ENCODE measurements at regions not wholly inside any gene's neighbourhood (a gene's known extent, or its start where the extent isn't known, plus 50 kb on each side); places are given as distances from the start of the nearest gene placed in this dataset.

DNA sequence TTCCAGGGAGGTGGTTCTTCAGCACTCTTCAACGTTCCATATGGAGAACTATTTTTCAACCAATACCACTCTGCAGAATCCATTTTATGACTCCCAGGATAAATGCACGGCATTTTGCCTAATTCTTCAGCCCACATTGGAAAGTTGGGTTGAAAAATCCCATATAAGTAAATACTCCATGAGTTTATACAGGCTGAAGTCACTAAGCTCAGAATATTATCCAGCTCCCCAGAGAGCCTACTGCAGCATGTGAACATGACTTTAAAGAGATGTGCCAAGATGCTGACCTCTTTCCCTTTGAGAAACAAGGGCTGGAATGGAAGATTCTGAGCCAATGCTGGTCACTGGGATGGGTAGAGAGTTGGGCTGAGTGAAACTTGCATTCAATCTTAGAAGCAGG lies 111.9 kb upstream of the SLIT3 start:
- H3K4me1 ChIP-seq = peaks cover 16 to 26% (median 24%) of the 10 kb centered on the region in 10 experiments
- no peak for TF ChIP-seq Cebpa-rat (IDR thresholded peaks at IDR 0.05)
- peaks cover 0 to 6% (median 0%) of the 10 kb centered on the region in 11 experiments; a peak in 2 of 22 replicates for H3K27me3 ChIP-seq
- no peaks in the 10 kb centered on the region for H3K9me3 ChIP-seq (replicated peaks in 1 of 11)
- H3K27ac ChIP-seq = no peak overlapping the region
- no peak overlapping the region for H3K4me2 ChIP-seq
- H3K36me3 ChIP-seq = no peaks in the 10 kb centered on the region
- no peak overlapping the region for H3K4me3 ChIP-seq
- no peak overlapping the region for H3K9ac ChIP-seq
- no peaks in the 10 kb centered on the region for H4K20me1 ChIP-seq

- Histone ChIP-seq H3K4me2 (no peak overlapping the region), H3K4me1 (peaks cover 7 to 17% (median 15%) of the 10 kb centered on the region in 10 experiments; a peak in 19 of 20 replicates), H4K20me1 (no peaks in the 10 kb centered on the region), H3K27me3 (no peaks in the 10 kb centered on the region), H3K36me3 (no peaks in the 10 kb centered on the region), H3K4me3 (no peak overlapping the region), H3K27ac (no peak overlapping the region), H3K9me3 (replicated peaks in 1 of 11) (no peaks in the 10 kb centered on the region), H3K9ac (no peak overlapping the region)
- TF ChIP-seq Cebpa-rat (IDR thresholded peaks at IDR 0.05) = no peak
Observed at GRCh38 chr5:169411786-169412430, 111.0 kb upstream of the SLIT3 start.

DNA sequence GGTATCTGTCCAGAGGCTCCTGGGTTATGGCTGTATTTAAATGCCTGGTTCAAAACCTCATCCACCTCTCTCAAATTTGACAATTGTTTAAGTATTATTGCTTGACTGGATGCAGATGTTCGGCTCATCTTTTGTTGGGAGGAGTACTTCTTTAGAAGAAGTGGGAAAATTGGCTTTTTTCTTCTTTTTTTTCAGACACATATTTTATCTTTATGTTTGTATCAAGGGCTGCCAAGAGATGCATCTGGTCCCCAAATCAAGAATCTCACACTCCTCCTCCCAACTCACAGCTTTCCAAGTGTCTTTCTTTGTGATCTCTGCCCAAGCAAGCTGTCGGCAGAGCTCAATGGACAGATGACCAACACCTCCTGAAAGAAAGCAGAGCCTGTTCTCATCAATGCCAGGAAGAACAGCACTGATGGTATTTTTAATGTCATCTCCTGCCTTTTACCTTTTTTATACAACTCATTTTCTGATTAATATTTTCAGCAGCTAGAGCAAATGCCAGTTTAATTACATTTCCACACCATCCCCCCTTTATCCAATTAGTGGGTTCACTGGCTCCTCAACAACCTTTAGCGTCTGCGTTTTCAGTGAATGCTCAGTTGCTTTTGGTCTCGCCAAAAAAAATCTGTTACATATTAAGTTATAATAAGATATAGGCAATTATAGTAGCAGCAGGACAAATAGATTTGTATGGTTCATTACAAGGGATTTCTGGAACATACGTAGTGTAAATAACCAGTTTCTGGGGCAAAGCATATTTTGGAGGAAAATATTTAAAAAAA lies 110.3 kb upstream of the SLIT3 start:
- Histone ChIP-seq H3K27ac (no peak overlapping the region), H4K20me1 (no peaks in the 10 kb centered on the region), H3K9ac (no peak overlapping the region), H3K36me3 (no peaks in the 10 kb centered on the region), H3K4me1 (peaks cover 0 to 9% (median 8%) of the 10 kb centered on the region in 10 experiments; a peak in 17 of 20 replicates), H3K27me3 (no peaks in the 10 kb centered on the region), H3K9me3 (replicated peaks in 1 of 11) (no peaks in the 10 kb centered on the region), H3K4me3 (no peak overlapping the region), H3K4me2 (no peak overlapping the region)
- no peak for TF ChIP-seq Cebpa-rat (IDR thresholded peaks at IDR 0.05)

DNA sequence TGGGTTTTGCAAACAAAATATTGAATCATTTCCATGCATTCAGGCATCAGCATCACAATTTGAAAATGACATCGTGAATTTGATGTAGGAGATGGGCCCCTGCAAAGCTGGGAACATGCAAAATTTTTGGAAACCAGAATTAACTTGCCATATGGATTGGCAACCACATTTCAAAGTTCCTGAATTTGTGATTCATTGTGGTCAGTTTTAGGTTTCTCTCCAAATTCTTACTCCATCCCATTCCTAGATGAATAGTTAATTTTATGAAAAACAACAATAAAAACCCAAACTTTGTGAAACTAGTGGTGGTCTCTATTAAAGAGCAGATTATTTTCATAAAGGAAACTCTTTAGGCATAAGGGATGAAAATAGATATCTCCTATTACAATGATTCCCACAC lies 107.8 kb upstream of the SLIT3 start:
- Histone ChIP-seq H3K9ac (no peak overlapping the region), H4K20me1 (no peaks in the 10 kb centered on the region), H3K27ac (no peak overlapping the region), H3K9me3 (replicated peaks in 1 of 11) (no peaks in the 10 kb centered on the region), H3K4me2 (no peak overlapping the region), H3K36me3 (no peaks in the 10 kb centered on the region), H3K4me1 (no peaks in the 10 kb centered on the region), H3K27me3 (no peaks in the 10 kb centered on the region), H3K4me3 (no peak overlapping the region)
- TF ChIP-seq Cebpa-rat (IDR thresholded peaks at IDR 0.05) = no peak

DNA sequence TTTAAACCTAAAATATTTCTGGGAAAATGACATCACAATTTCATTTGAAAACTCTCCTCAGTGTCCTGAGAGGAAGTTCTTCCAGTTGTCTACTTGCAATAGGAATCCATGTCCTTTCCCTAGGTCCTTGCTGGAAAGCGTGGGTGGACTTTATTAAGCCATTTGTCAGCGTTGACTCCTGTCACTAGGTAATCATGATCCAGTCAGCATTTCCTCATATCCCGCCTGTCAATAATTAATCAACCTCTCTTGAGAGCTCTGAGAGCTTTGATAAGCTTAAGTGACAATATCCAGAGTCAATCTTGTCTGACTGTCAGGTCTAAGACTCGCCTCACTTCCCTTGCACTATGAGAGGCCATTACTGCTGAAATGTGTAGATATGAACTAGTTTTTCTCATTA lies 107.2 kb upstream of the SLIT3 start:
- H3K4me3 ChIP-seq = no peak overlapping the region
- no peak overlapping the region for H3K27ac ChIP-seq
- no peak for TF ChIP-seq Cebpa-rat (IDR thresholded peaks at IDR 0.05)
- H3K4me2 ChIP-seq = no peak overlapping the region
- H3K9ac ChIP-seq = no peak overlapping the region
- H3K9me3 ChIP-seq (replicated peaks in 1 of 11) = no peaks in the 10 kb centered on the region
- no peaks in the 10 kb centered on the region for H4K20me1 ChIP-seq
- H3K36me3 ChIP-seq = no peaks in the 10 kb centered on the region
- H3K27me3 ChIP-seq = no peaks in the 10 kb centered on the region
- no peaks in the 10 kb centered on the region for H3K4me1 ChIP-seq

GRCh38 chr5:169404223-169404622 lies 103.3 kb upstream of the SLIT3 start:
- H3K4me2 ChIP-seq = no peak overlapping the region
- no peaks in the 10 kb centered on the region for H3K27me3 ChIP-seq
- no peak overlapping the region for H3K27ac ChIP-seq

DNA sequence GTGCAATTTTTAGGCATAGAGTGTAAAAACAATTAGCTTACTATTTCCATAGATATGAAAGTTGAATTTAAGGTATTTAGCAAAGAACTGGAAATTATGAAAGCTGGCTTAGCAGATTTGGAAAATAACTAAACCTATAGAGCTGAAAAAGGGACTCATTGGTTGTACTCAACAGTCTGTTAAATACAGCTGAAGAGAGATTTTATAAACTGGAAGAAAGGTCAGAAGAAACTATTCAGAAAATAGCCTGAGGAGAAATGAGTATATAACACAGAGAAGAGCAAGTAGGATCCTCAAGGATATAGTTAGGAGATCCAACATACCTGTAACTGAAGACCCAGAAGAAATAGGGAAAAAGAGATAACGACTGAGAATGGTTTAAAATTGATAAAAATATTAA lies 97.6 kb upstream of the SLIT3 start:
- no peak overlapping the region for H3K4me3 ChIP-seq
- H3K27me3 ChIP-seq = no peaks in the 10 kb centered on the region
- H3K27ac ChIP-seq = no peak overlapping the region
- no peak overlapping the region for H3K9ac ChIP-seq
- H3K4me1 ChIP-seq = no peaks in the 10 kb centered on the region
- H3K4me2 ChIP-seq = no peak overlapping the region
- H3K36me3 ChIP-seq = no peaks in the 10 kb centered on the region
- TF ChIP-seq Cebpa-rat (IDR thresholded peaks at IDR 0.05) = no peak
- no peaks in the 10 kb centered on the region for H4K20me1 ChIP-seq
- peaks cover 0 to 16% (median 10%) of the 10 kb centered on the region in 11 experiments; a peak in 14 of 22 replicates for H3K9me3 ChIP-seq (replicated peaks in 1 of 11)

More at GRCh38 chr5:169404223-169404622, 103.3 kb upstream of the SLIT3 start:
- H3K36me3 ChIP-seq = no peaks in the 10 kb centered on the region
- H3K4me3 ChIP-seq = no peak overlapping the region
- H3K9me3 ChIP-seq (replicated peaks in 1 of 11) = no peaks in the 10 kb centered on the region; a peak in 1 of 22 replicates
- no peaks in the 10 kb centered on the region for H3K4me1 ChIP-seq
- TF ChIP-seq Cebpa-rat (IDR thresholded peaks at IDR 0.05) = no peak
- H3K9ac ChIP-seq = no peak overlapping the region
- H4K20me1 ChIP-seq = no peaks in the 10 kb centered on the region

- H3K4me2 ChIP-seq = no peak overlapping the region
- H3K9me3 ChIP-seq (replicated peaks in 1 of 11) = peaks cover 0 to 16% (median 10%) of the 10 kb centered on the region in 11 experiments; a peak in 14 of 22 replicates
- H3K4me3 ChIP-seq = no peak overlapping the region
- no peaks in the 10 kb centered on the region for H4K20me1 ChIP-seq
- H3K27me3 ChIP-seq = no peaks in the 10 kb centered on the region
- H3K9ac ChIP-seq = no peak overlapping the region
- H3K4me1 ChIP-seq = no peaks in the 10 kb centered on the region
- H3K36me3 ChIP-seq = no peaks in the 10 kb centered on the region
- H3K27ac ChIP-seq = no peak overlapping the region
- no peak for TF ChIP-seq Cebpa-rat (IDR thresholded peaks at IDR 0.05)
Observed at GRCh38 chr5:169395136-169395535, 94.2 kb upstream of the SLIT3 start.

DNA sequence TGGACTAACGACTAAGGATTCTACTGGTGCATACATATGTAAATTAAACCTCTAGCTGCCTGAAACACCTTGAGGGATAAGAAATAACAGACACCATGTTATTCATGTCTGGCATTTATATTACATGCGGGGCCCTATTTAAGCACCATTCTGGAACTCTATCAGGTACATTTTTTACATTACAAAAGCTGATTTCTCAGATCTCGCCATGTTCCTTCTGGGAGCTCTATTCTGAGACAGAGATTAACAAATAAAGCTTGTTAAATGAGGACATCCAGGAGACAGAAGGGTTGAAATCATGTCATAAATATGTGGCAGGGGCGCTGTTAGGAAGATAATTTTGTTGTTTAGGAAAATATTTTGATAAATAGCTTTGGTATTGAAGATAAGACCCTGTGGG lies 93.4 kb upstream of the SLIT3 start:
- Histone ChIP-seq H4K20me1 (no peaks in the 10 kb centered on the region), H3K36me3 (no peaks in the 10 kb centered on the region), H3K4me1 (no peaks in the 10 kb centered on the region), H3K9me3 (replicated peaks in 1 of 11) (peaks cover 0 to 16% (median 10%) of the 10 kb centered on the region in 11 experiments; a peak in 14 of 22 replicates), H3K4me2 (no peak overlapping the region), H3K9ac (no peak overlapping the region), H3K4me3 (no peak overlapping the region), H3K27me3 (no peaks in the 10 kb centered on the region), H3K27ac (no peak overlapping the region)
- no peak for TF ChIP-seq Cebpa-rat (IDR thresholded peaks at IDR 0.05)

Measured in BLaER1 treated with 17β-estradiol and CSF1 and Interleukin-3, amounts not matched to agents 10 nM and 100 nM (cell line).